HL-60 (cell line): ENCODE measurements at regions not wholly inside any gene's neighbourhood (a gene's known extent, or its start where the extent isn't known, plus 50 kb on each side); places are given as distances from the start of the nearest gene placed in this dataset.

Source experiments
- DNase-seq, 2 experiments: peaks; one replicate each; pipeline ENCODE4 v3.0.0-alpha.2; 2010 to 2020; ENCODE audit warnings: low read depth in 1 of 2, low spot score in 1 of 2
- H3K27ac ChIP-seq: fragments of 250-450 bp; sonication (Bioruptor Pico); replicated peaks from 2 replicates; pipeline ENCODE4 v1.5.1; 2020; ENCODE audit warnings: mild to moderate bottlenecking, moderate library complexity
- H3K27me3 ChIP-seq: fragments of 250-450 bp; sonication (Bioruptor Pico); 2 replicates; pipeline ENCODE4 v1.5.1; 2021; ENCODE audit warnings: mild to moderate bottlenecking, moderate library complexity; ENCODE audit not compliant: insufficient read depth, poor library complexity, severe bottlenecking
- H3K4me3 ChIP-seq: replicated peaks from 2 replicates; pipeline ENCODE4 v1.5.1; 2011; ENCODE audit warnings: mild to moderate bottlenecking, control low read depth, low read length; ENCODE audit not compliant: insufficient read depth
- GABPA ChIP-seq: IDR thresholded peaks from 2 replicates; pipeline ENCODE4 v1.6.1; 2012; ENCODE audit warnings: low read depth
- POLR2AphosphoS5 ChIP-seq: IDR thresholded peaks from 2 replicates; pipeline ENCODE4 v1.6.1; 2012; ENCODE audit warnings: low read depth
- SPI1 ChIP-seq: IDR thresholded peaks from 2 replicates; pipeline ENCODE4 v1.6.1; 2012; ENCODE audit warnings: low read depth, mild to moderate bottlenecking, borderline replicate concordance
- TF ChIP-seq, protein P1 (sequence below): IDR thresholded peaks from one replicate; pipeline ENCODE4 v1.5.1; 2011; ENCODE audit warnings: low read length, control low read depth, inconsistent platforms; ENCODE audit not compliant: insufficient read depth
- TF ChIP-seq, protein P2 (sequence below): IDR thresholded peaks from 2 replicates; pipeline ENCODE4 v1.6.1; 2012; ENCODE audit warnings: low read depth; ENCODE audit not compliant: insufficient replicate concordance

DNA sequence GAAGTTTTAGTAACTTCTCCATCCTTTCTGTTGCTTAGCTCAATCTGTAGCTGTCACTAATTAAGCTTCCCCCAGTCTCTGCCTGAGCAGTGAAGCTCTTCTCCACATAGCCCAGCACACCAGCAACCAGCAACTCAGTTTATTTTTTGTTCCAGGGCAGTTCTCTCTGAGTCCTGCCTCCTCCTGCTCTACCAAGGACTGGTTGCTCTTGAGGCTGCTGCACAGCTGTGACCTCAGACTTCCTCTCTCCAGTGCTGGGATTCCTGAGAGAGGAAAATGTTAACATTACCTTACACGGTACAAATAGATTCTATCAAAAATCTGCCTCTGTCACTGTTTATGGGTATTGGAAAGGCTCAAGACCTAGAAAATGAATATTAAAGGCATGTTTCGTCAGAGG is 294.7 kb downstream of the OXSM start:
- Histone ChIP-seq H3K27me3 (no peaks in the 10 kb centered on the region), H3K4me3 (no peak overlapping the region), H3K27ac (no peak overlapping the region)
- TF ChIP-seq GABPA = no peak
- TF ChIP-seq SPI1 = no peak
- TF ChIP-seq, protein P1, sequence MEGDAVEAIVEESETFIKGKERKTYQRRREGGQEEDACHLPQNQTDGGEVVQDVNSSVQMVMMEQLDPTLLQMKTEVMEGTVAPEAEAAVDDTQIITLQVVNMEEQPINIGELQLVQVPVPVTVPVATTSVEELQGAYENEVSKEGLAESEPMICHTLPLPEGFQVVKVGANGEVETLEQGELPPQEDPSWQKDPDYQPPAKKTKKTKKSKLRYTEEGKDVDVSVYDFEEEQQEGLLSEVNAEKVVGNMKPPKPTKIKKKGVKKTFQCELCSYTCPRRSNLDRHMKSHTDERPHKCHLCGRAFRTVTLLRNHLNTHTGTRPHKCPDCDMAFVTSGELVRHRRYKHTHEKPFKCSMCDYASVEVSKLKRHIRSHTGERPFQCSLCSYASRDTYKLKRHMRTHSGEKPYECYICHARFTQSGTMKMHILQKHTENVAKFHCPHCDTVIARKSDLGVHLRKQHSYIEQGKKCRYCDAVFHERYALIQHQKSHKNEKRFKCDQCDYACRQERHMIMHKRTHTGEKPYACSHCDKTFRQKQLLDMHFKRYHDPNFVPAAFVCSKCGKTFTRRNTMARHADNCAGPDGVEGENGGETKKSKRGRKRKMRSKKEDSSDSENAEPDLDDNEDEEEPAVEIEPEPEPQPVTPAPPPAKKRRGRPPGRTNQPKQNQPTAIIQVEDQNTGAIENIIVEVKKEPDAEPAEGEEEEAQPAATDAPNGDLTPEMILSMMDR = no peak
- no peak for TF ChIP-seq POLR2AphosphoS5
- TF ChIP-seq, protein P2, sequence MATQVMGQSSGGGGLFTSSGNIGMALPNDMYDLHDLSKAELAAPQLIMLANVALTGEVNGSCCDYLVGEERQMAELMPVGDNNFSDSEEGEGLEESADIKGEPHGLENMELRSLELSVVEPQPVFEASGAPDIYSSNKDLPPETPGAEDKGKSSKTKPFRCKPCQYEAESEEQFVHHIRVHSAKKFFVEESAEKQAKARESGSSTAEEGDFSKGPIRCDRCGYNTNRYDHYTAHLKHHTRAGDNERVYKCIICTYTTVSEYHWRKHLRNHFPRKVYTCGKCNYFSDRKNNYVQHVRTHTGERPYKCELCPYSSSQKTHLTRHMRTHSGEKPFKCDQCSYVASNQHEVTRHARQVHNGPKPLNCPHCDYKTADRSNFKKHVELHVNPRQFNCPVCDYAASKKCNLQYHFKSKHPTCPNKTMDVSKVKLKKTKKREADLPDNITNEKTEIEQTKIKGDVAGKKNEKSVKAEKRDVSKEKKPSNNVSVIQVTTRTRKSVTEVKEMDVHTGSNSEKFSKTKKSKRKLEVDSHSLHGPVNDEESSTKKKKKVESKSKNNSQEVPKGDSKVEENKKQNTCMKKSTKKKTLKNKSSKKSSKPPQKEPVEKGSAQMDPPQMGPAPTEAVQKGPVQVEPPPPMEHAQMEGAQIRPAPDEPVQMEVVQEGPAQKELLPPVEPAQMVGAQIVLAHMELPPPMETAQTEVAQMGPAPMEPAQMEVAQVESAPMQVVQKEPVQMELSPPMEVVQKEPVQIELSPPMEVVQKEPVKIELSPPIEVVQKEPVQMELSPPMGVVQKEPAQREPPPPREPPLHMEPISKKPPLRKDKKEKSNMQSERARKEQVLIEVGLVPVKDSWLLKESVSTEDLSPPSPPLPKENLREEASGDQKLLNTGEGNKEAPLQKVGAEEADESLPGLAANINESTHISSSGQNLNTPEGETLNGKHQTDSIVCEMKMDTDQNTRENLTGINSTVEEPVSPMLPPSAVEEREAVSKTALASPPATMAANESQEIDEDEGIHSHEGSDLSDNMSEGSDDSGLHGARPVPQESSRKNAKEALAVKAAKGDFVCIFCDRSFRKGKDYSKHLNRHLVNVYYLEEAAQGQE = no peak
- no peak for DNase-seq

DNA sequence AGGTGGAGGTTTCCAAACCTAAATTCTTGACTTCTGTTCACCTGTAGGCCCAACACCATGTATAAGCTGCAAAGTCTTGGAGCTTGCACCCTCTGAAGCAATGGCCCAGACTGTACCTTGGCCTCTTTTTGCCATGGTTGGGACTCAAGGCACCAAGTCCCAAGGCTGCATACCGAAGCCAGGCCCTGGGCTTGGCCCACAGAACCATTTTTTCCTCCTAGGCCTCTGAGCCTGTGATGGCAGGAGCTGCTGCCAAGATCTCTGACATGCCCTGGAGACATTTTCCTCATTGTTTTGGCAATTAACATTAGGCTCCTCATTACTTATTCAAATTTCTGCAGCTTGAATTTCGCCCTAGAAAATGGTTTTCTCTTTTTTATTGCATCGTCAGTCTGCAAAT is 297.9 kb downstream of the OXSM start:
- no peak for DNase-seq
- H3K27me3 ChIP-seq = no peaks in the 10 kb centered on the region
- no peak overlapping the region for H3K27ac ChIP-seq
- H3K4me3 ChIP-seq = no peak overlapping the region
- TF ChIP-seq, protein P2 = no peak
- no peak for TF ChIP-seq SPI1
- no peak for TF ChIP-seq GABPA
- TF ChIP-seq, protein P1 = no peak
- no peak for TF ChIP-seq POLR2AphosphoS5

DNA sequence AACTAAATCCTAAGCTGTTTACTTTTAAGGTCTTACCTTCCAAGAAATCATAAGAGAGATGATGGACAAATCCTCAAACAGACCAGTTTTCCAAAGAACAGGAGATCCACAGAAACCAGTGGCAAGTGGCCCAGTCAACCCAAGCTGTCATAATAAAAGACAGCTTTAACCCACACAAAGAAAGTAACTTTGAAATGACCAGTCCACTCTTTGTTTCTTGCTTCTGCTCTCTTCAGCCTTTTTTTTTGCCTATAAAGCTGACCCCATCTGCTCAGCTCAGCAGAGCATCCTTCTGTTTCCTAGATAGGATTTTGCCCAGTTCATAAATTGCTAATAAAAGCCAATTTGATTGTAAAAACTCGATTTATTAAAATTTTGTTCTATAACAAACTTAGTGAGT is 299.4 kb downstream of the OXSM start:
- Histone ChIP-seq H3K4me3 (no peak overlapping the region), H3K27me3 (no peaks in the 10 kb centered on the region), H3K27ac (no peak overlapping the region)
- TF ChIP-seq, protein P2 = no peak
- no peak for TF ChIP-seq SPI1
- TF ChIP-seq, protein P1 = no peak
- no peak for TF ChIP-seq GABPA
- no peak for TF ChIP-seq POLR2AphosphoS5
- no peak for DNase-seq
